ENCODE measurements at regions not wholly inside any gene's neighbourhood (a gene's known extent, or its start where the extent isn't known, plus 50 kb on each side); places are given as distances from the start of the nearest gene placed in this dataset.
"Not testable (repeated sequence)": the region's sequence is repeated elsewhere in the genome, so short reads cannot be mapped to it uniquely, and the experiment has no call there.

GRCh38 chr2:142695350-142696257 lies 181.9 kb upstream of the KYNU start:
- TF ChIP-seq ZFX (IDR thresholded peaks at IDR 0.05); CTCF (conservative IDR thresholded peaks at IDR 0.05): not testable (repeated sequence)

Data from C4-2B (cell line).